Activated CD8-positive, alpha-beta memory T cell treated with anti-CD3 and anti-CD28 coated beads for 1 hour (primary cell): ENCODE measurements at regions not wholly inside any gene's neighbourhood (a gene's known extent, or its start where the extent isn't known, plus 50 kb on each side); places are given as distances from the start of the nearest gene placed in this dataset.

ENCODE experiments used
- DNase-seq, 2 donors: peaks; one replicate each; pipeline ENCODE4 v3.0.0-alpha.2; 2020; ENCODE audit warnings: low read depth in 1 of 2; ENCODE audit errors: extremely low read depth in 1 of 2

DNA sequence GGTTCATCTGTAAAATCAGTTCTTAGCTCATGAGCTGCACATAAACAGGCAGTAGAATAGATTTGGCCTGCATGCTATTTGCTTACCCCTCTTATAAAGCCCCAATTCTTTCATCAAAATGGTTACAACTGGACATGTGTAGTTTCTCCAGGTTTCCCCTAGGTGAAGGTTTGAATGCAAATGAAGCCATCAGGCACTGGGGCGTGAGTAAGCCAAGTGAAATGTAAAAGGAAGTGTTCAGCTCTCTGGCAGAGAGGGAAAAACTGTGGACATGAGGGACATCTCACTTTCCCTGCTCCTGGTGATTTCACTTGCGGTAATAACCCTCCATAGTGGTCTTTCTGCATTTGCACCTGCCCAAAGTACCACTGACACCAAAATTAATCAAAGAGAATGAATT is 1402.3 kb upstream of the LRRTM1 start:
- DNase-seq, result no peak

- no peak for DNase-seq
Measured at GRCh38 chr2:81703831-81704230, 1399.3 kb upstream of the LRRTM1 start.

DNA sequence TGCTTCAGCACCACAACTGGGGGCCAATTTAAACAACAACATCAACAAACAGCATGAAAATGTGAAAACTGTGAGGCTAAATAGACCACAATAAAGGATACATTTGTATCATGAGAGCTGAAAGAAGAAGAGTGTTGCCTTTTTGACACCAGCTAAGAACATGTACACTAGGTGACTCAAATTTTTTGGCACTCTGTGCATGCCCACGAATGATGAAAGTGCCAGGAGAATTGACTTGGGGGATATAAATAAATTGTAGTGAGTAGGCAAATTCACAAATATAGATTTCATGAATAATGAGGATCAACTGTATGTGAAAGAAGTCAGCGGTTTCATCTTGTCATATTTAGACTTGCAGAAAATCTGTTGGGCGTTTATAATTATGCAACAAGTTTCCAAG is 1388.0 kb upstream of the LRRTM1 start:
- no peak for DNase-seq

DNA sequence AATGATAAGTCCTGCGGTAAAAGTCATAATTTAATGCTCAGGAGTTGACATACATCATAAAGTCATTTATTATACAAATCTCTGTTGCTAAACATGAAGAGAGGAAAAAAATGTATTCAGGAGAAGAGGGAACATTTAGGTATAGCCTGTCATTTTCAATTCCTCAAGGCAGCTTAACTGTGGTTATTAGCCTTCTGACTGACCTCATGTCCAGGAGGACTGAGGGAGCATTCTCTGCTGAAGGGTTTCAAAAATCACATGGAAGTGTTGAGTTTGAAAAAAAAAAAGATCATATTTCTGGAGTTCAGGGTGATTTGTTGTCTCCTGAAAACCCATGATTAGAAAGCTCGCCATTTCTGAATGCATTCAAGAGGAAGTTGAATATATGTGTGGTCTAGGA is 1371.1 kb upstream of the LRRTM1 start:
- no peak for DNase-seq

- no peak for DNase-seq
Measured at GRCh38 chr2:81672923-81673322, 1368.4 kb upstream of the LRRTM1 start.

DNA sequence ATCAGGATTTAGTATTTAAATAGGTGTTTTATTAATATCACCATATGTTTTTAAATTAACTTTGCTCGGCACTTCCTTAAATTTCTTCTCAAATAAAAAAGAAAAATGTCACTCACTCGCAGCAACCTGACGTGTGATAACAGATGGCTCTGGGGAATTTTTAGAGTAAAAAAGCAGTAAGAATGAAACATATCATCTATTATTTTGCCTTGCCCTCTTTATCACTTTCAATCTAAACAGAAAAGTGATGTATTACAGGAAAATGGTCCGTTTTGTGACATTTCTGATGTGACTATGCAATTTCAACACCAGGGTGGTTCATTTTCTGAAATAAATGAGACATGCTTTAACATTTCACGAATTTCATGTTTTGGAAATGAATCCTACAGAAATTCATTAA is 1368.0 kb upstream of the LRRTM1 start:
- no peak for DNase-seq

- DNase-seq, result no peak
Measured at GRCh38 chr2:81670885-81671284, 1366.3 kb upstream of the LRRTM1 start.

- no peak for DNase-seq
Measured at GRCh38 chr2:81661081-81661480, 1356.5 kb upstream of the LRRTM1 start.

DNA sequence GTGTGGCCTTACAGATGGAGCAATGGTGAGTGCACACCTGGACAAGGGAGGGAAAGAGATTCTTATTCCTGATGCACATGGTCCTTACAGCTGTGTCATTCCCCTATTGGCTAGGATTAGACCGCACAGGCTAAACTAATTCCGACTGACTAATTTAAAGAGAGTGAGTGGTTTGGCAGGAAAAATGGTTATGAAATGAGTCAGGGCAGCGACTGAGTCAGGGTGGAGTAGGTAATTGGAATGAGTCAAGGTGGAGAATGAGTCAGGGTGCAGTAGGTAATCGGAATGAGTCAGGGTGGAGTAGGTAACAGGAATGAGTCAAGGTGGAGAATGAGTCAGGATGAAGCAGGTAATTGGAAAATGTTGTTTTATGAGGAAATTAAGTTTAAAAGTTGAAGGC is 1353.7 kb upstream of the LRRTM1 start:
- no peak for DNase-seq

DNA sequence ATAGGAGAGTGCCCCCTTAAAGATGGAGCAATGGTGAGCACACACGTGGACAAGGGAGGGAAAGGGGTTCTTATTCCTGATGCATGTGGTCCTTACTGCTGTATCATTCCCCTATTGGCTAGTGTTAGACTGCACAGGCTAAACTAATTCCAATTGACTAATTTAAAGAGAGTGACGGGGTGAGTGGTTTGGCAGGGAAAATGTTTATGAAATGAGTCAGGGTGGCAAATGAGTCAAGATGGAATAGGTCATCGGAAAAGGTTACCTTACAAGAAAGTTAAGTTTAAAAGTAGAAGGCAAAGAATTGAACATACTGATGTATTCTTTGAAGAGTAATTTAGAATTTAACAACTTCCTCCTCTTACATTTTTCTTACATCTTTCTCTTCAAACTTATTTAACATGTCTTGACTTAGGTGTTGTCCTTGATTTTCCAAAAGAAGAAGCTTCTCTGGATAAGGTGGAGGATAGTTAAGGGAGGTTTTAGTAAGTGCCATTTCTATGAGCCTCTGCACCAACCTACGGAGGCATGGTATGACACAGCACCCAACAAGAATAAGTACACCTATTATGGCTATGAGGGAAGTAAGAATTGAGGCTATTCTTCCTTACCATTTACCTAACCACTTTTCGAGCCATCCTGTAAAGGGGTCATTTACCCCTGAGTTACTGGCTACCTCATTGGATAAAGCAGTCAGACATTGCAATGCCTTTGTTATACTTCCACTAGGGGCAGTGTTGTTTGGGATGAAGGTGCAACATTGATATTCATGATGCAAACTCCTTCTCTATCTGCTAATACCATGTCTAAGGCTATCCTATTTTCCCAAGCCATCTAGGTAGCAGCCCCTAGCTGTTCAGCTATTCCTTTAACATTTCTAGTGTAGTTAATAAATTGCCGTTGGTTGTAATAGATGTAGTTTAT is 1345.8 kb upstream of the LRRTM1 start:
- no peak for DNase-seq

DNA sequence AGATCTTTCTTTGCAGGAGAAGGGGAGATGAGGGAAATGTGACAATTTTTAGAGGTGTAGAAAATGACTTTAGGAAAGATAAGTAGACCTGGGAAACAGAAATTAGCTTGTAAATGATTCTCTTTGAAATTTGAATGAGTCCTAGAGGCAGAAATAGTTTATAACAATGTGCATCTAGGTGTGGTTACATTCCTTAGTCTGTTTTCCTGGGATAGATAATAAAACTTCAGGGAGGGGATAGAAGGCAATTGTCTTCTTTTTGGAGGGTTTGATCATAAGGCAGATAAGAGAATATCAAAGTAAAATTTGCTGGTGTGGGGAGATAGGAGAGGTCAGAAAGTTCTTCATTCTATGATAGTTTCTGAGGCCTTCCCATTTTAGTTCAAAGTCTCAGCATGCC is 1344.3 kb upstream of the LRRTM1 start:
- DNase-seq, result no peak

GRCh38 chr2:81648370-81648769 is 1343.8 kb upstream of the LRRTM1 start:
- no peak for DNase-seq

GRCh38 chr2:81647715-81648230 is 1343.2 kb upstream of the LRRTM1 start:
- no peak for DNase-seq

GRCh38 chr2:81645745-81646301 is 1341.3 kb upstream of the LRRTM1 start:
- no peak for DNase-seq

- no peak for DNase-seq
Measured at GRCh38 chr2:81644189-81644588, 1339.6 kb upstream of the LRRTM1 start.

DNA sequence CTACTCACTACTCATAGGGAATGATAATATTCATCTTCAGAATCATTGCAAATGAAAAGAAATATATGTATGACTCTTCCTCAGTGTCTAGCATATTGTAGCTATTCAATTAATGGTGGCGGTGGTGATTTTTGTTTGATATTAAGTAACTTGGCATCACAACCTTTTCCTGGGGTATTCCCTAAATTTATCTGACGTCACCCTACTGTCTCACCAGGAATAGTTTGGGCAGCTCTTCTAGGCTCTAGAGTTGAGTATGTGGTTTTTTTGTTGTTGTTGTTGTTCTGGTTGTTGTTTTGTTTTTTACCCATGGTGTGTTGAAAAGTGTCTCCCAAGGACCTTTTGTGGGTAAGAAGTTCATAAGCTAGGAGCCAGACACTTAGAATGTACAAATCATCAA is 1320.3 kb upstream of the LRRTM1 start:
- DNase-seq, result no peak

DNA sequence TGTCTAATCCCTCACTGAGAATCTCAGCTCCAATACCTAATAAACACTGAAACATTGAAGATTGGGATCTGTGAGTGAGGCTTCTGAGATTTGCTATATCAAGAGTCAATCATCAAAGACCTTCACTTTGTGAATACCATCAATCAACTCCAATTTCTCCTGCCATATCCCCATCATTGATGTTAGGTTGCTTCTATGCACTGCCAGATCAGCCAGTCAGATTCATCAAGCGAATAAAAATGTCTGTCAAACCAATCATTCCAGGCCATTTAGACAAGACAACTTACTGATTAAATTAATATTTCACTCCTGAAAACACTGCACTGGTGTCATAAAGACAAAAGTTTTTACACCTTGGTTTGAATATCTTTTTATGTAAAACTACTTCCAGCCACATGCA is 1295.5 kb upstream of the LRRTM1 start:
- DNase-seq, result no peak

GRCh38 chr2:81598453-81598852 is 1293.9 kb upstream of the LRRTM1 start:
- DNase-seq, result no peak

DNA sequence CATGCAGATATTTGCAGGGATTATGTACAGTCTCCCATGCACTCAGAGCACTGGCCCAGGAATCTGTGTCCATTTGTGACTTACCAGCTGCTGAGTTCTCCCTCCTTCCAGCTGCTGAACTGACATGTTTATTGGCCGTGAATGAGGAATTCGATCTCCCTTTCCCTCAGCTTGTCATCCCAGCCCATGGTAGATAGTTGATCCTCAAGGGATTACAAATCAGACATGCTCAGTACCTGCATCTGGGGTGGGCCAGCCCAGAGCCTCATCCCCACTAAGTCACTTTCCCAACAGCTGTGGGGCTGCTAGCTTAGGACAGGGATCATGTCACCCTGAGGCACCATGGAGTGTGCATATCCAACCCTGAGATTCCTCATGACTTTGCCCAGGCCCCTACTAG is 1284.9 kb upstream of the LRRTM1 start:
- no peak for DNase-seq

- no peak for DNase-seq
Measured at GRCh38 chr2:81583311-81584108, 1279.0 kb upstream of the LRRTM1 start.

DNA sequence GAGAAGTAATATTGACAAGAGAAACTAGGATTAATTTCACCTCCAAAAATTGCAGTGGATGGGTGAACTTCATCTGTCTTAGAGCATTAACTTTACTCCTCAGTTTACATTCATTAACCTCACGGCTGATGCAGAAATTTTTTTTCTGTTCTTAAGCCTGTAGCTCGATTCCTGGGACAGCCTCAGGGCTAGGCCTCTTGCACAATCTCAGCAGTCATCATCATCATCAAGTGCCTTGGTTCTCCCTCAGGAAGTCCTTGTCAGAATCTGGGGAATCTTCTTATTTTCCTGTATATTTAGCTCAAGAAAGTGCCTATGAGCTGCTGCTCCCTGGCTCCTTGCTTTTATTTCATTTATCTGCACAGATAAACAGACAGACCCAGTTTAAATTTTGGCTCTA is 1272.2 kb upstream of the LRRTM1 start:
- DNase-seq, result no peak
